NCI-H69 (cell line): ENCODE measurements at regions not wholly inside any gene's neighbourhood (a gene's known extent, or its start where the extent isn't known, plus 50 kb on each side); places are given as distances from the start of the nearest gene placed in this dataset.
"Not testable (repeated sequence)": the region's sequence is repeated elsewhere in the genome, so short reads cannot be mapped to it uniquely, and the experiment has no call there.

ENCODE experiments used
- DNase-seq: peaks from one replicate; lab custom pipeline; 2025; lab: John Stamatoyannopoulos, UW

DNA sequence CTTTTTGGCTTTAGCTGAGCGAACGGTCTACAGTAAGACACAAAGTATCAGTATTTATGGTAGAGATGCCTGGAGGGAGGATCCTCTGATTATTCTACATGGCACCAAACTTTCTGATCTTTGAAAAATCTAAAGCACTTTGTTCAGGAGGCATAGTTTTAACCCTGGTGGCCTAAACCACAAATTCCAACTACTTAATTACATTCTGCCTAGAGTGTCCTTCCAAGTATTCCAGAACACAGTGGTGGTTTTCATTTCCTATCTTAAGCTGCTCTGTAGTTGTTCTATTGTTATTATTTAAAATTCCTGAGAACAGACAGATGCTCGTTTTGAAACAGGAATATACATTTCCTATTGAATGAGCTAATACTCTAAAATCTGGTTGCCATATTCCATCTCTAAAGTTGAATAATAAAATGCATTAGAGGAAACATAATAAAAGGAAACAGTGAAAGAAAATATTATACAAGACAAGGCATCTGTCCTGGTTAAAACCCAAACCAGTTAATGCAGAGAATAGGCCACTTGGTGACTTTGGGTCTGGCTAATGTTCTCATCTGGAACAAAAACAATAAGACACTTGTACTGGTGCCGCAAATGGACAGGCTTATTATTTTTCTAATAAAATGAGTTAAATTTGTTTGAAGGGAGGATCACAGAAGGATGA lies 657.4 kb downstream of the SPRY1 start:
- DNase-seq, result no peak

DNA sequence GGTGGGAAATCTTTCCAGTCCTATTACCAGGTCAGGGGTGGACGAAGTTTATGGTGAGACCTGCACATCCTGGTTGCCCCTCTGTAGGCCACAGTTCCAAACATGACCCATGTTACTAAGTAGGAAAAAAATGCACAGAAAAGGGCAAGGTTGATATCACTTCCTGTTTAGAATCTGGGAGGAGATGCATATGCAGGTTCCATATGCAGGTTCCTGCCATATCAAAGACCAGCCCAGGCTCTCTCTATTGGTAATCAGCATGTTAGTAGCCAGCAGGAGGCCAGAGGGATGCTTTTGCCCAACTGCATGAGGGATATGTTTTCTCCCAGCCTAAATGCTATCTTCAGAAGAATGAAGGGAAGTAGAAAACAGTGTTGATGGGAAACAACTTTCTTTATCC lies 657.2 kb downstream of the ANKRD50 start:
- DNase-seq, result no peak

DNA sequence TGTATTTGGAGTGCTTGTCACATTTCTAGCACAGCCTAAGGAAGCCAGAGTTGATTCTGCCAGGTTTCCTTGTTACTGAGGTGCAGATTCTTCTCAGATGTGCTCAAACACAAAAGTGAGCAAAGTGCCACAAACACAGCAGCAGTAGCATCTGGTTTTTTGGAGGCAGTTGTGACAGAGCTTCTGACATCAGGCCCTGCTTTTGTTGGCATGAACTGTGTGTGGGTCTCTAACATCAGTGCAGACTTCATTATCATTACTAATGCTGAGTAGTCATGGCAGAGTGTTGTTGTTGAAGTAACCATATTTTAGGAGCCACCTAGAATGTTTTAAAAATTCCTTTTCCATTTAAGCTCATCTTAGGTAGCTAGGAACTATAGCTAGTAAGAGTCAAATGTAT lies 656.6 kb downstream of the ANKRD50 start:
- no peak for DNase-seq

DNA sequence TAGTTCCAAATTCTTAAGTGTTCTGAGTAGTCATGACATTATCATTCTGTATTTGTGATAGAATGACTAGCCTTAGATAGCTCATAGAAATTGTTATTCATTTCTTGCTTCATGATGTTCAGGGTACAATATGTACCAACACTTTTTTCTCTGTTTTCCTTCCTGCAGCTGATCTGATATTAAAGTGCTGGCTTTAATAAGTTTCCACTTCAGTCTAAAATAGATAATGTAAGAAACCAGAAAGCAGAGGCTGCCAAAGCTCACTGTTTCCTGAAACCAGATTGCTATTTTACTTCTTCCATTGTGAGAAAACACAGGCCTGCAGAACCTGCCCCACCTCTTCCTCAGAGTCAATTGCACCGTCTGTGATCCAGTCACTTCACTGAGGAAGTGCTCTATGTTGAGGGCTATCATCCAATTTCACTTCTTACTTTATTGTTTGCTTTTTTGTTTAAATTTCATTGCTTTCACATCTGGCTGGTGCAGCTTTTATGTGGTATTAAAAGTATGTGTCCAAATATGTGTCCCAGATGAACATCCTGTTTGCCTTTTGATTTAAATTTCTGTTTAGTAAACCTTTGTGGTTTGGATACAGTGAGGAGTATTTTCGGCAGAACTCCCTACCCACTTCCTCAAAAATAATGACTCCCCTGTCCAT lies 652.1 kb downstream of the ANKRD50 start:
- no peak for DNase-seq

DNA sequence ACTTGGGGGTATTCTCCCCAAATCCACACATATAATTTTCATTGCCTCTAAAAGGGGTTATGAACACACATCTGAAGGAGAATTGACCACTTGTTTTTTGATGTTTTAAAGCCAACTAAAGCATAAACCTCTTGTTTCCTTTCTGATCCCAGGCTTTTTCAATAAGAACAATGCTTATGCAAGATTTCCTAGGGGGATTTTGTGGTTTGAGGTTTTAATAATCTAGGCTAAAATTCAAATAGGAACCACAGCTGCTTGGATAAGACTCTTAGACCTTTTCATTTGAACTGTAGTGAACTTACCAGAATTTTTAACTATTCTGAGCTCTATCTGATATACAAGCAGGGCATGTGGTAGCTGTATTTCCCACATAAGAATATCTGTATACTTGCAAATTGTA lies 651.1 kb downstream of the ANKRD50 start:
- no peak for DNase-seq

DNA sequence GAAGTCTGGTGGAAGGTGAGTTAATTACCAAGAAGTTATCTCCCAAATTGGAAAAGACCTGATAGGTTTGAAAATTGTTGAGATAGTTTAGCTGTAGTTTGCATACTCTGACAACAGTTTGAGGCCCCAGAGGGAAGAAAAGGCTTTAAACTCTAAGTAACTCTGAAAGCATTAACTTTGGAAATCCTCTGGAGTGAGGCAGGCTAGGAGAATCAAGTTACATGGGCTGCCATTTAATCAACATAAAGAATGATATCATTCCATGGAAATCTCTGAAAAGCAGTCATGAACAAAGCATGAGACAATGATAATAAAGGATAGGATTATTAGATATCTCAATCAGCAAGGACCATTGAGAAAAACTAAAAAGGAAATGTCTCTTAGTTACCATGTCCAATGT lies 647.1 kb downstream of the ANKRD50 start:
- no peak for DNase-seq

DNA sequence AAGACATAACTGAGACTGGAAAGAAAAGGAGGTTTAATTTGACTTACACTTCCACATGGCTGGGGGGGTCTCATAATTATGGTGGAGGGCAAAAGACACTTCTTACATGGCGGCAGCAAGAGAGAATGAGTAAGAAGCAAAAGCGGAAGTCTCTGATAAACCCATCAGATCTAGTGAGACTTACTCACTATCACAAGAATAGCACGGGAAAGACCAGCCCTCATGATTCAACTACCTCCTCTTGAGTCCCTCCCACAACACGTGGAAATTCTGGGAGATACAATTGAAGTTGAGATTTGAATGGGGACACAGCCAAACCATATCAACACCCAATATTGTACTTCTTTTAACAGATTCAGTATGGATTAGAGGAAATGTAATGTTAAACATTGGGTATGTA lies 646.6 kb downstream of the ANKRD50 start:
- no peak for DNase-seq

DNA sequence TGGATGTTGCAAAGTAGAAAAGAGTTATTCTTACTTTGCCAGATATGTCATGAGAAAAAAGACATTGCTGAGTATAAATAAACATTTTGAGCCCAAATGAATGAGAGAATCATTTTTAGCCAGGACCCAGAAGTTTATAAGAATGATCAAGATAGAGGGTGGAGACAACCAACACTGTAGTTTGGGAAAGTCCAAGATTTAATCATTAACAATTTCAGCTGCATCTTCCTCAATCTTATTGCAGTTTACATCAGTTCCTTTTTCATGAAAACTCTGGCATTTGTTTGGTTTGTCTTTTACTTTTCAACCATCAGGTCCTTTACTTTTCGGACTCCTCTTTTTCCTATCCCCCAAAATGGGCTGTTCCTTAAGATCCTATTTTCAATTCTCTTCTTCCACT lies 645.9 kb downstream of the ANKRD50 start:
- no peak for DNase-seq

DNA sequence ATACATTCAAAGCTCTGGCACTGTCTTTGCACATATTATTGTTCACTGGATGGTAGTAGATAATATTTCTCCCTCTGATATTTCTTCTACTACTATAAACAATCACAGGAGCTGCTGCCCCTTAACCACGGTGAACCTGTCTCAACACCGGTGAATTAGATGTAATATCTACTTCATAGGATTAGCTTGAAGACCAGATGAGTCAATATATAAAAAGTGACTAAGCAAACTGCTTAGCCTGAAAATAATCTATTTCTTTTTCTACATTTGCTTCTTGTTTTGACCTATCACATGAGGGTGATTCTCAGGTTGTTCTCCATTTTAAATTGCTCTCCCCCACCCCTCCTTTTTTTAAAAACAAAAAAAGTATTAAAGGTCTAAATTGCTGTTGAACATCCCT lies 645.5 kb downstream of the ANKRD50 start:
- DNase-seq, result no peak

DNA sequence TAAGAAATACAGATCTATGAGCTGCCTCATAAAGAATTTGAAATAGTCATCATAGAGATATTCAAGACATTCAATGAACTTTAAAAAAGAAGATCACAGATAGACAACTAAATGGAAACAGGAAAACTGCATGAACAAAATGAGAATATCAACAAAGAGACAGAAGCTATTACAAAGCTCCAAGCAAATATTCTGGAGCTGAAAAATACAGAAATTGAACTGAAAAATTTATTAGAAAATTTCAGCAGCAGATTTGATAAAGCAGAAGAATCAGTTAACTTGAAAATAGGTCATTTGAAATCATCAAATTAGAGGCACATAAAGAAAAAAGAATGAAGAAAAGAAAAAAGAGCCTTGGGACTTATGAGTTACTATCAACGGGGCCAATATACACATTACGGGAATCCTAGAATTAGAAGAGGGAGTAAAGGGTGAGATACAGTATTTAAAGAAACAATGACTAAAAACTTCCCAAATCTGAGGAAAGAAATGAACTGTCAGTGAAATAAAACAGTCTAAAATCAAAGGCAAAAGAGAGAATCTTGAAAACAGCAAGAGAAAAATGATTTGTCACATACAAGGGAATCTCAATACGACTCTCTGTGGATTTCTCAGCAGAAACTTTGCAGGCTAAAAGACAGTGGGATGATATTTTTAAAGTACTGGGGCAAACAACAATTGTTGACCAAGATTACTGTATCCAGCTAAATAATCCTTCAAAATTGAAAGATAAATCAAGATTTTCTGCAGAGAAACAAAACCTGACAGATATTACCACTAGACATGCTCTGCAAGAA lies 641.6 kb downstream of the ANKRD50 start:
- DNase-seq, result no peak

DNA sequence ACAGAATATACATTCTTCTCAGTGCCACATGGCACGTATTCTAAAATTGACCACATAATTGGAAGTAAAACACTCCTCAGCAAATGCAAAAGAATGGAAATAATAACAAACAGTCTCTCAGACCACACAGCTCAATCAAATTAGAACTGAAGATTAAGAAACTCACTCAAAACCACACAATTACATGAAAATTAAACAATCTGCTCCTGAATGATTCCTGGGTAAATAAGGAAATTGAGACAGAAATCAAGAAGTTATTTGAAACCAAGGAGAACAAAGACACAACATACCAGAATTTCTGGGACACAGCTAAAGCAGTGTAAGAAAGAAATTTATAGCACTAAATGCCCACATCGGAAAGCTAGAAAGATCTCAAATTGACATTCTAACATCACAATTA lies 637.3 kb downstream of the ANKRD50 start:
- DNase-seq, result not testable (repeated sequence)

DNA sequence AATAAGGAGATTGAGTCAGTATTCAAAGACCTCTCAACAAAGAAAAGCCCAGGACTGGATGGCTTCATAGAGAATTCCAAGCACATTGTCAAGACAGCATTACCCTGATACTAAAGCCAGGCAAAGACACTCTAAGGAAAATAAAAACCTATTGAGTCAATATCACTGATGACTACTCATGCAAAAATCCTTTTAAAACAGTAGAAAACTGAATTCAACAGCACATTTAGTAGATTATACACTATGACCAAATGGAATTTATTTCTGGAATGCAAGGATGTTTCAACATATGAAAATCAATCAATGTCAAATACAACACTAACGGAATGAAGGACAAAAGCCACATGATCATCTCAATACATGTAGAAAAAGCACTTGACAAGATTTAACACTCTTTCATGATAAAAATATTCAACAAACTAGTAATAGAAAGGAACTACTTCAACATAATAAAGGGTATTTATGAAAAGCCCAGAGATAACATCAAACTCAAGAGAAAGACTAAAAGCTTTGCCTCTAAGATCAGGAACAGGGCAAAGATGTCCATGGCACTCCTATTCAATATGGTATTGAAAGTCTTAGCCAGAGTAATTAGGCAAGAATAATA lies 633.3 kb downstream of the ANKRD50 start:
- DNase-seq, result no peak

DNA sequence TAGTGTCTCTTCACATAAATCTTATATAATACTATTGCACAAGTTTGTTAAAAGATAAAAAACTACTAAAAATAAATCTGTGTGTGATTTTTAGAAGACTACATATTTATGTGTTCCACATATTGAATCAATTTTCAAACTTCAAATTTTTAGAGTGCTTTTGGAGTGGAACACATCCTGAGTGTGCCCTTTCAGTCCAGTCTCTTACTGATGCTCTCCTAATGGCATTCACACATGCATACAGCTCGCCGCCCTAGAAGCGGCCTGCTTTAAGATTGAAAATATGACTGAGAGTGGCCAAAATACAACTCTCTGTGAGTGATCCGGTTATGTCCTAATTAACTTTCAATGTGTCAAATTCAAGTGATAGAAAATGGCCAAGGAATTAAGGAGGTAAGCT lies 628.8 kb downstream of the ANKRD50 start:
- DNase-seq, result no peak

DNA sequence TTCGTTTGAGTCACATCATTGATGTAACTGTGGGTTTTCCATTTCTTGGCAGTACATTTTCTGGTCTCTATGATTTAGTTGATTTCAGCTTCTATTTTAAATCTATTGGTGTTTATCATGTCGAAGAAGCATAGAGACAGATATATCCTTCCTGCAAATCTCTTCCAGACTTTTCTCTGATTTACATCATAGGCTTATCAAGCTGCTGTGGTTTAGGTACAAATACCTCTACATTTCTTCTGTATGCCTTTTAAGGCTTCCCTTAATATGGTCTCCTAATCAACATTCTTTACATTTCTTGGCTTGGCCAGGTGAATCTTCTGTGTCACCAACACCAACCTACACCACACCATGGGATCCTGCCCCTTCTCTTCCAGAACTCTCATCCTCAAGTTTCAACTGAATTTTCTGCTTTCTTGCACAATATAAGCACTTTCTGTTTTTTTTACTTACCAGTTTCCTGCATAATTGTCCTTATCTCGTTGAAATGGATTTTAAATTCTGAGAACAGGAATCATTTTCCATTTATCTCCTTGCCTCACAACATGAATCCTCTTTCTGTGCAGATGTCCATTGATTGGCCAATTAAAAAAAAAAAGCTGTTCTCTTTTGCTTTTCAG lies 626.9 kb downstream of the ANKRD50 start:
- DNase-seq, result no peak

DNA sequence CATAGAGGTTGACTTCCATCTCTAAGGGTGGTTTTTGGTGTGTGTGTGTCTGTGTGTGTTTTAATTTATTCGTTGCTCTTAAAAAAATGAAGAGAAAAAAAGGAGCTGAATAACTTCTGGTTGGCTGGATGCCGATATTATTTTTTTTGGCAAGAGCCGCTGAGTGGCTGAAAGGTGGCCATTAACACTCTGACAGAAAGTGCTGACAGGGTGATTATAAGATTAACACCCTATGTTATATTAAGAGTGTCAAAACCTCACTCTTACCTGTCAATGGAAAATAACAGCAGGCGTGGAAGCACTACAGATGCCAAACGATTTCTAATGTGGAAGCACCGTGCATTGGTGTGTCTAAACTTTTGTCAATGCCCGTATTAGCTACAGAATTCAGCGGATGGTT lies 622.5 kb downstream of the ANKRD50 start:
- no peak for DNase-seq

DNA sequence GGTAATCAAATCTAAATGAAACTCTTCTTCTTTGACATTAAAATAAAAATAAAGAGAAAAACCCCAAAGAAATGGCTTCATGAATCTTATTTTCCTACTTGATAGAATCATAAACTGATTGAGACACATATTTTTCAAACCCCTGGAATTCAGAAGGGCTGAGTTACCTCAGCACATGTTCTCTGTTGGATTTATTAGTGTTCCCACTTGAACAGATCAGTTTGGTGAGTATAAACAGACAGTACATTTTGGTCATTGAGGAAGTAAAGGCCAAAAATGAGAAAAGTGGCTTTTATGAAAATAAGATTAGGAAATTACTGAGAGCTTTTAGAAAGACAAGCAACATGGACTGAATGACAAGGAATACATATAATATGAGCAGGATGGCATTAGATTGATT lies 620.4 kb downstream of the ANKRD50 start:
- no peak for DNase-seq

DNA sequence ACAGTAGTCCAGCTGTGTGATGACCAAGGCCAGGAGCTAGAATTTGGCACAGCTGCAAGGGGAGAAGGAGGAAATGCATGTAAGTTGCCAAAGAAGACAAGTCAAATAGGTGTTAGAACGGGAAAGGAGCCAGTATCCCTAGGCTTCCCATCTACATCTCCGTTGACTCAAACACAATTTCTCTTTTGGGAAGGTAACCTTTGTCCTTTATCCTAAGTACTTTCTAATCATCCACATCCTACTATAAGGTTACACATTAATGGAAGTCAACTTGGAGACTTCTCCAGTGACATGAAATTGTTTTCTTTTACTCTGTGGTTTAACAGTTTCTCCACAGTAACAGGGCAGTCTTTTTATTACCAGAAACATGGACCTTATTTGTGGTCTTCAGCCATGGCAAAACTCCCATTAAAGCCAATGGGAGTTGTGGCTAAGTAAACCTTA lies 620.0 kb downstream of the ANKRD50 start:
- no peak for DNase-seq

DNA sequence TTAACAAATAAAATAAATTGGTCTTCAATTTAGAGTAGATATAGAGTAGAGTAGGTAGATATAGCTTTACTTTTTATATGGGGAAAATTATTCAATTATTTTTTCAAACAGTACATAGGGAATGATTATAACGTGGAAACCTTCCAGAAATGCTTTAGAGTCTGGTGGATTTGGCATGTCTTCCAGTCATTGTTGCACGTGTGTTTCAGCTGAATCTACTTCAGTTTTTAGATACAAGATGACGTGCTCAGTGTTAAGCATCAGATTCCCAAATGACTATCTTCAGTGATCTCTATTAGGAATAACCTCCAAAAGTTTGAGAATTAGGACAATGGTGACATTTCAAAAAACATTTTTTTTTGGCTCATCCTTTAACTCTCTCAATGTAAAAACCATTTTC lies 616.9 kb downstream of the ANKRD50 start:
- no peak for DNase-seq

DNA sequence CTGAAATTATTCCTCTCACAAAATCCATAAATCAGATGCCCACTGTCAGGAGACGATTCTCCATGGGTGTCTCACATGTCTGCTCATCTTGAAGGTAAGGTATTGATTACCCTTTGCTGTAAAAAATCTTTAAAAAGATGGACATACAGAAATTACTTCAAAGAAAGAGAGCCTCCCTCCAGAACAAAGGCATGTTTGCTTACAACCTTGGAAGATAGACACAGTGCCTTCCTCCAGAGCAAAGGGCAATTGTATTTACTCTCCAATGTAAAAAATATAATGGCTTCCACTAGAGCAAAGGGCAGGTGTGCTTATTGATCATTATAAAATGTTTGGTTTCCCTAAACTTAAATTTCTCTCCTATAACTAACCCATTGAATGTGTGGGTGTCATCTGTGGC lies 616.2 kb downstream of the ANKRD50 start:
- no peak for DNase-seq

DNA sequence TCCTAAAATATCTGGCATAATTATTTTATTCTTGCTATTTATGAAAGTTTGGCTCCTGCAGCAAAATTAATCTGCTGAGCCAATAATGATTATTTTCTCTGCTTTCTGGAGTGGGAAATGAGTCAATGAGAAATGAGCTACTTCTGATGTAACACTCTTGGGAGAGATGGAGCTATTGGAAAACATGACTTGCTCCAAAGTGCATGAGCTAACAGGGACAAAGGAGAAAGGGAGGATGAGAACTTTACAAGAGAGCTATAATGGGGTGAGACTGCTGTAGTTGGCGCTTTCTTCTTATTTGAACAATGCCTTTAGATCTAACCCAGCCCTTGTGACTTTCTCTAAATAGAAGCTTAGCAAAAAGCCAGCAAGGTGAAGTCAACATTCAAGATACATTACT lies 615.1 kb downstream of the ANKRD50 start:
- DNase-seq, result no peak

DNA sequence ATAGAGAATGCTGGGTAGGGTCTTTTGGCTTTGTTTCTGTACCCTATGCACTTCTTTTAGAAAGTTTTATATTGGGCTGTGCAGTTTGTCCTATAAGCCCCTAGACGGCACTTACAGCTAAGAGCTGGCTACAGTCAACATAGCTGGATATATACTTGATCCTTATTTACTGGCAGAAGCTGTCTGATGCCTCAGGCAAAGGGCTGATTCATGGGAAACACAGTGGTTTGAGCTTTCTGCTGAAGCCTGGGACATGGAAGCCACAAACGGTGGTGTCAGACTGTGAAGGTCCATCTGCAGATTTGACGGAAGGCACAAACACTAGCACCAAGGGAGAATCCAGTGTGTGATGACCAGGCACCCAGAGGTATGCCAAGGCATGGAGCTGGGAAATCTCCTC lies 608.4 kb downstream of the ANKRD50 start:
- DNase-seq, result no peak

DNA sequence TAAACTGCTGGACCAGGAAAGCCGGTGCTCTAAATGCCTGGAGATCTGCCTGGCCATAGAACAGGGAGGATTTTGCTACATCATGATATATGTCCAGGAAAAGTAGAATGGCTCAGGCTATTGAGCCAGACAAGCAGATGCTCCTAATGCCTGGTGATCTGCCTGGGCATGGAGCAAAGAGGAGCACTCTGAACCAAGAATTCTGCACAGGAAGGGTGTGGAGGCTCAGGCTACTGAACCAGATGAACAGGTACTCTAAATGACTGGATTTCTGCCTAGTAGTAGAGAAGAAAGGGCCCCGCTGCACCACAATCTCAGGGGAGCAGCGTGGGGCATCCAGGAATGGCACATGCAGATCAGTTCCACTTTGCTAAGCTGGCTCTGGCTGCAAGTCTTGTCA lies 607.9 kb downstream of the ANKRD50 start:
- DNase-seq, result no peak
